Heart right ventricle (tissue), 16 donors: ENCODE measurements at regions not wholly inside any gene's neighbourhood (a gene's known extent, or its start where the extent isn't known, plus 50 kb on each side); places are given as distances from the start of the nearest gene placed in this dataset.

Experiments used
- ATAC-seq, 8 donors: fragments of 200-7000 bp; cut with Tn5 transposase; one replicate each; pipeline ENCODE4 v1.9.1; 2020; ENCODE audit warnings: mild to moderate bottlenecking in 8 of 8, moderate library complexity in 8 of 8, moderate number of reproducible peaks in 1 of 8
- DNase-seq, 2 donors: peaks; one replicate each; pipeline ENCODE4 v3.0.0-alpha.2; 2020
- H3K27ac ChIP-seq, 10 donors: fragments of 200-600 bp; sonication (generic) in 2 of 10; one replicate each; pipeline versions ENCODE4 v1.5.0 to v1.8.0; 2020 to 2022; ENCODE audit warnings: mild to moderate bottlenecking in 3 of 10
- H3K27me3 ChIP-seq, 7 donors: fragments of 200-600 bp; one replicate each; pipeline ENCODE4 v1.8.0; 2021 to 2022; ENCODE audit warnings: mild to moderate bottlenecking in 2 of 7
- H3K36me3 ChIP-seq, 9 donors: fragments of 200-600 bp; sonication (generic) in 1 of 9; one replicate each; pipeline versions ENCODE4 v1.5.0 to v1.8.0; 2020 to 2022; ENCODE audit warnings: mild to moderate bottlenecking in 2 of 9
- H3K4me1 ChIP-seq, 9 donors: fragments of 200-600 bp; sonication (generic) in 1 of 9; one replicate each; pipeline versions ENCODE4 v1.5.0 to v1.8.0; 2020 to 2022; ENCODE audit warnings: mild to moderate bottlenecking in 4 of 9
- H3K4me3 ChIP-seq, 10 donors: fragments of 200-600 bp; sonication (generic) in 2 of 10; one replicate each; pipeline versions ENCODE4 v1.5.0 to v1.8.0; 2020 to 2022; ENCODE audit warnings: mild to moderate bottlenecking in 7 of 10, moderate library complexity in 2 of 10
- H3K9me3 ChIP-seq, 11 donors: fragments of 200-600 bp in 10 of 11; sonication (generic) in 2 of 11; one replicate each; pipeline versions ENCODE4 v1.5.0 to v1.8.0; 2013 to 2022; ENCODE audit warnings: mild to moderate bottlenecking in 2 of 11, control low read depth in 1 of 11, moderate library complexity in 1 of 11
- CTCF ChIP-seq, 9 donors: fragments of 200-600 bp; sonication (generic) in 2 of 9; IDR thresholded peaks; one replicate each; pipeline versions ENCODE4 v1.5.0 to v1.8.0; 2021 to 2022; ENCODE audit warnings: antibody characterized with exemption in 9 of 9, mild to moderate bottlenecking in 5 of 9, moderate library complexity in 1 of 9
- WGBS, 2 donors: extraction: QIAGEN DNeasy Blood & Tissue Kit; methylation state at CpG; one replicate each; pipeline ENCODE4 v1.1.7; 2013; ENCODE audit warnings: inconsistent platforms in 1 of 2; 5-methylcytosine and 5-hydroxymethylcytosine counted together
- intact Hi-C, 10 donors: fragments of 100-400 bp; cut with DNase I; formaldehyde crosslinking; loops; one replicate each; pipeline versions ENCODE4 v1.11.1 to v1.14.2; 2022
- donor health status: Arrhythmogenic right ventricular cardiomyopathy.
- donor health status: ischemic (EF 13 %, LVEDD 7.1; RV severe dilation, severe dysfunction).
- donor health status: healthy with polysubstance abuse.
- donor health status: DM: no; HTN: yes; CAD: no.
- donor health status: DM: no; HTN: no; CAD: no.
- donor health status: ischemic (EF 25% LVEDD 6.9; RV normal size, moderate dysfunction).
- donor health status: ischemic (EF 25% LVEDD 5.7; RV mildly dilated, moderate dysfunction).
- donor health status: healthy.
- donor health status: DM: yes; HTN: yes; CAD: no.
- donor health status: Ischemic cardiomyopathy.
- donor health status: ischemic (EF 35%, LVEDD 5.7; RV mildly dilated, moderate dysfunction).
- donor health status: nonischemic (EF 11% LVEDD 7.7; RV severe dilation, severe dysfunction).
- donor health status: DM: yes; HTN: yes; CAD: no.
- donor health status: PGD.
- donor health status: ischemic (EF 29% LVEDD 5.4; RV normal size, mild dysfunction).
- donor health status: nonischemic (EF 23%, LVEDD 6.1; RV moderate dilation, normal function).

DNA sequence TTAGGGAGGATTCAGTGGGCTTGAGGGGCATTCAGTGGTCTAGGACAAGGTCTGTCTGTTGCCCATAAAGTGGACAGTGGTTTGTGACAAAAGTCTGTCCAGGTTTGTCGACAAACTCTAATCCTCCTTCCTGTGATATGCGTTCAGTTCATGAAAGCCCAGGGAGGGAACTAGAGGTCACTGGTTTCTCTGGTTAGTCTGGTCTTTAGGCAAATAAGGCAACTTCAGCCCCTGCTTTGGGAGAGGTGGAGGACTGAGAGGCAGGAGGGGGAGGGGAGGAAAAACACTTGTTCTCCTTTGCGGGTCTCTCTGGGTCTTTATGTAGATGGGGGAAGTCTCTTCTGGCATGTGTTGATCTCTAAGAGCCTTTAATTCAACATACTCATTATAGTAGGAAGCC is 235.1 kb upstream of the PWP1 start:
- H3K4me3 ChIP-seq: no peak overlapping the region
- DNase-seq (no peak), ATAC-seq (no peak)
- peaks cover 0 to 3% (median 0%) of the 10 kb centered on the region in 7 donors for H3K27me3 ChIP-seq
- peaks cover 0 to 8% (median 0%) of the 10 kb centered on the region in 11 donors for H3K9me3 ChIP-seq
- intact Hi-C loops: loop anchor here in 1 of 10 donors (10.0 kb wide), 1 partner anchor 154 kb away; no protein-coding TSS in a partner anchor
- H3K27ac ChIP-seq: no peak overlapping the region
- no peaks in the 10 kb centered on the region for H3K4me1 ChIP-seq
- 45 to 47% methylated on average over 3 of the region's 3 CpGs for WGBS, 2 donors
- no peak for TF ChIP-seq CTCF (IDR thresholded peaks at IDR 0.05)
- H3K36me3 ChIP-seq: no peaks in the 10 kb centered on the region

GRCh38 chr12:107451246-107451645 is 234.4 kb upstream of the PWP1 start:
- no peak for TF ChIP-seq CTCF (IDR thresholded peaks at IDR 0.05)
- WGBS, 2 donors: 76 to 82% methylated on average over 7 of the region's 7 CpGs

DNA sequence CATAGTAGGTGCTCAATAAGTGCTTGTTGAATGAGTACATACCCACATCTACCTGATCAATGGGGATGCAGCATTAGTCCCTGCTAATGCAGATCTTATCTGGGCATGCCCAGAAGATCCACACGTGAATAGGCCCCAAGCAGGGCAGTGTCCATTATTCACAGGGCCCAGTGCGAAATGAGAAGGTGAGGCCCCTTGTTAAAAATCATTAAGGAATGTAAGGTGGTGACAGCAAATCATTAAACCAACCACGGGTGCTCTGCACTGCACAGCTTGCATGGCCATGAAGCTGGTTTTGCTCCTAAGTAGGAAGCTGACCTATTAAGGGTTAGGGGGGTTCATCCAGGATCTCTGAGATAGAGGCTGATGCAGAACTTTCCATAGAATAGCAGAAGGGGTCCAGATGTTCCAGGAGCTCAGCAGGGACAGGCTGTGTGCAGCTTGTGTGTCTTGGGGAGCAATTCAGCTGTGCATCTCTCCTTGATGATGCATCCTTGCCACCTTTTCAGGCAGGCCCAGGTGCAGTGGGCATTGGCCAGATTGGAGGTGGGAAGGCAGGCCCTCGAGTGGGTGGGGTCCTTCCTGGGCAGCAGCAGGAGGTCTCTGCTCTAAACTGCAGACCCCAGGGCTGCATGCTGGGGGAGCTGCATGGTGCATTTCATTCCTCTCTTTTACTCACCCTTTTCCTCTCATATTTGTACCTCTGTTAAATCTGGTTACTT is 231.3 kb upstream of the PWP1 start:
- Histone ChIP-seq H3K27ac (no peak overlapping the region), H3K36me3 (no peaks in the 10 kb centered on the region), H3K9me3 (peaks cover 0 to 8% (median 0%) of the 10 kb centered on the region in 11 donors), H3K4me1 (no peaks in the 10 kb centered on the region), H3K27me3 (no peaks in the 10 kb centered on the region), H3K4me3 (no peak overlapping the region)
- intact Hi-C loops: loop anchor here in 1 of 10 donors (10.0 kb wide), 1 partner anchor 151 kb away; no protein-coding TSS in a partner anchor
- no peak for ATAC-seq
- no peak for TF ChIP-seq CTCF (IDR thresholded peaks at IDR 0.05)
- WGBS, 2 donors: 71 to 77% methylated on average over 4 of the region's 4 CpGs
- DNase-seq: no peak

More at GRCh38 chr12:107451246-107451645, 234.4 kb upstream of the PWP1 start:
- H3K4me1 ChIP-seq: no peaks in the 10 kb centered on the region
- no peaks in the 10 kb centered on the region for H3K36me3 ChIP-seq
- H3K9me3 ChIP-seq: peaks cover 0 to 8% (median 0%) of the 10 kb centered on the region in 11 donors
- peaks cover 0 to 3% (median 0%) of the 10 kb centered on the region in 7 donors for H3K27me3 ChIP-seq
- intact Hi-C loops: loop anchor here in 1 of 10 donors (10.0 kb wide), 1 partner anchor 154 kb away; no protein-coding TSS in a partner anchor
- no peak for ATAC-seq
- no peak for DNase-seq
- no peak overlapping the region for H3K27ac ChIP-seq
- H3K4me3 ChIP-seq: no peak overlapping the region

DNA sequence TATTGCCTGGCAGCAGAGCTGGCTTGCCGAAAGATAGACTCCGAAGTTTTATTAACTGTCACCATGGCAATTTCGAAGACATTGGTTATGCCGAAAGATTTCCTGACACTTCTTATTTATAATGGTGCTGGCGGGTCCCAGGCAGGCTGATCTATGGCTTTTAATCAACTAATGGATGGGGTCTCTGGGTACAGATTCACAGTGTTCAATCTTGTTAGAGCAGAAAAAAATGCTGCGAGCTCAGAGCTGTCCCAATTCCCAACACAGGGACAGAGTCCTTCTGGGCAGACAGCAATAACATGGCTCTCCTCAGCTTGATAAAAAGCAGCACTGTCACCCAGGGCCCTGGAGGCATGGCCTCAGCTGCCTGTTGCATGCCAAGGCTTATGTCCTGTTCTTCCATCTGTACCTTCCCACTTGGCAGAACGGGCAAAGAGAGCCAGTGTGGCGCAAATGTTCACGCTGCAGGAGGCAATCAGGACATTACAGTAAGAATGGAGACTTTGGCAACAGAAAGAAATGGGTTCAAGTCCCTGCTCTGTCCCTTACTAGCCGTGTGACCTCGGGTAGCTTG is 228.2 kb upstream of the PWP1 start:
- Histone ChIP-seq H3K9me3 (peaks cover 0 to 8% (median 0%) of the 10 kb centered on the region in 11 donors), H3K27ac (no peak overlapping the region), H3K4me1 (peaks cover 0 to 16% (median 0%) of the 10 kb centered on the region in 9 donors), H3K4me3 (no peak overlapping the region), H3K27me3 (no peaks in the 10 kb centered on the region), H3K36me3 (no peaks in the 10 kb centered on the region)
- DNase-seq (no peak), ATAC-seq (no peak)
- intact Hi-C loops: loop anchor here in 1 of 10 donors (10.0 kb wide), 1 partner anchor 147 kb away; no protein-coding TSS in a partner anchor
- no peak for TF ChIP-seq CTCF (IDR thresholded peaks at IDR 0.05)
- 92 to 93% methylated on average over 11 of the region's 11 CpGs for WGBS, 2 donors
